SU-DHL-6 (cell line): ENCODE measurements at regions not wholly inside any gene's neighbourhood (a gene's known extent, or its start where the extent isn't known, plus 50 kb on each side); places are given as distances from the start of the nearest gene placed in this dataset.

Experiments used
- EZH2phosphoT487 ChIP-seq: fragments of 200-600 bp; sonication (generic), shearing (Covaris generic); conservative IDR thresholded peaks from 2 replicates; pipeline ENCODE4 v1.6.1; 2018; ENCODE audit warnings: mild to moderate bottlenecking, antibody characterized with exemption, low read length, moderate library complexity, mixed read lengths
- TF ChIP-seq, protein P1 (sequence below): fragments of 200-600 bp; sonication (generic); IDR thresholded peaks from one replicate; pipeline ENCODE4 v1.5.1; 2017; ENCODE audit warnings: antibody characterized with exemption, mild to moderate bottlenecking, low read length, moderate library complexity; ENCODE audit not compliant: insufficient read depth, poor library complexity, severe bottlenecking

DNA sequence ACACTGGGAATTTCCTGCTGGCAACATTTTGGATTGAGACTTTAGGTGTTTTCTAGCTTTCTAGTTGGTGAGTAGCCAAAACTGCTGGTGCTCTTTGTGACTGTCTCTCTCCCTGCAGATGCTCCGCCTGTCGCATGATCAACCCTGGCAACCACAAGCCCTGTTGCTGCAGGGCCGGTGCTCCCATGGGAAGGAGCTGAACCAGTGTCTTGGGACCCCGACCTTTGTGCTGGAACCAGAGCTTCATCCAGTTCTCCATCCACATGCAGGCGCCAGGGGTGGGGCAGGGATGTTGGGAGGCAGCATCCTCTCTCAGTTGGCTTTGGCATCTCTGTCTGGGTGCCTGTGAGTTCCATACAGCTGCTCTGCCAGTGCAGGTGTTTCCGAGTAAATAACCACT lies 306.2 kb upstream of the MKI67 start:
- no peak for TF ChIP-seq EZH2phosphoT487
- TF ChIP-seq, protein P1, sequence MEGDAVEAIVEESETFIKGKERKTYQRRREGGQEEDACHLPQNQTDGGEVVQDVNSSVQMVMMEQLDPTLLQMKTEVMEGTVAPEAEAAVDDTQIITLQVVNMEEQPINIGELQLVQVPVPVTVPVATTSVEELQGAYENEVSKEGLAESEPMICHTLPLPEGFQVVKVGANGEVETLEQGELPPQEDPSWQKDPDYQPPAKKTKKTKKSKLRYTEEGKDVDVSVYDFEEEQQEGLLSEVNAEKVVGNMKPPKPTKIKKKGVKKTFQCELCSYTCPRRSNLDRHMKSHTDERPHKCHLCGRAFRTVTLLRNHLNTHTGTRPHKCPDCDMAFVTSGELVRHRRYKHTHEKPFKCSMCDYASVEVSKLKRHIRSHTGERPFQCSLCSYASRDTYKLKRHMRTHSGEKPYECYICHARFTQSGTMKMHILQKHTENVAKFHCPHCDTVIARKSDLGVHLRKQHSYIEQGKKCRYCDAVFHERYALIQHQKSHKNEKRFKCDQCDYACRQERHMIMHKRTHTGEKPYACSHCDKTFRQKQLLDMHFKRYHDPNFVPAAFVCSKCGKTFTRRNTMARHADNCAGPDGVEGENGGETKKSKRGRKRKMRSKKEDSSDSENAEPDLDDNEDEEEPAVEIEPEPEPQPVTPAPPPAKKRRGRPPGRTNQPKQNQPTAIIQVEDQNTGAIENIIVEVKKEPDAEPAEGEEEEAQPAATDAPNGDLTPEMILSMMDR, result no peak
